ENCODE measurements at regions not wholly inside any gene's neighbourhood (a gene's known extent, or its start where the extent isn't known, plus 50 kb on each side); places are given as distances from the start of the nearest gene placed in this dataset.

GRCh38 chr2:39933196-39933595 is 154.1 kb upstream of the THUMPD2 start:
- TF ChIP-seq CBX3 (IDR thresholded peaks at IDR 0.05; ENCODE audit: borderline replicate concordance, low read depth): no peak
- TF ChIP-seq CTCF (IDR thresholded peaks at IDR 0.05 in 2 of 3, conservative IDR thresholded peaks at IDR 0.05 in 1 of 3; ENCODE audit: control insufficient read depth in 2 of 3, extremely low read depth in 1 of 3, insufficient read depth in 1 of 3, low read depth in 3 of 3, low read length in 3 of 3): no peak

All from GM12878 (cell line).